ENCODE measurements at regions not wholly inside any gene's neighbourhood (a gene's known extent, or its start where the extent isn't known, plus 50 kb on each side); places are given as distances from the start of the nearest gene placed in this dataset.

GRCh38 chr4:130574215-130574614, 1478.3 kb downstream of the C4orf33 start:
- H3K4me1 ChIP-seq: no peaks in the 10 kb centered on the region

GRCh38 chr4:130576218-130576617, 1480.3 kb downstream of the C4orf33 start:
- TF ChIP-seq POLR2A (IDR thresholded peaks at IDR 0.05) (no peak), CTCF (IDR thresholded peaks at IDR 0.05) (no peak)
- no peak for DNase-seq

More at GRCh38 chr4:130574215-130574614, 1478.3 kb downstream of the C4orf33 start:
- TF ChIP-seq POLR2A (IDR thresholded peaks at IDR 0.05) (no peak), CTCF (IDR thresholded peaks at IDR 0.05) (no peak)
- intact Hi-C loops (cut with DNase I): no loop called here
- no peaks in the 10 kb centered on the region for H3K36me3 ChIP-seq
- no peaks in the 10 kb centered on the region for H3K27me3 ChIP-seq
- H3K9me3 ChIP-seq: no peaks in the 10 kb centered on the region
- no peak for DNase-seq
- H3K27ac ChIP-seq: no peak overlapping the region
- H3K4me3 ChIP-seq: no peak overlapping the region
- 56 to 63% methylated on average over 2 of the region's 2 CpGs for WGBS, 2 donors

GRCh38 chr4:130591091-130591490, 1495.1 kb downstream of the C4orf33 start:
- intact Hi-C loops (cut with DNase I): no loop called here

More at GRCh38 chr4:130576218-130576617, 1480.3 kb downstream of the C4orf33 start:
- no peaks in the 10 kb centered on the region for H3K36me3 ChIP-seq
- WGBS, 2 donors: 68 to 74% methylated on average over 1 of the region's 1 CpG
- H3K4me1 ChIP-seq: no peaks in the 10 kb centered on the region
- H3K27ac ChIP-seq: no peak overlapping the region
- no peaks in the 10 kb centered on the region for H3K27me3 ChIP-seq
- no peaks in the 10 kb centered on the region for H3K9me3 ChIP-seq
- no peak overlapping the region for H3K4me3 ChIP-seq
- intact Hi-C loops (cut with DNase I): no loop called here

GRCh38 chr4:130600706-130601105, 1504.8 kb downstream of the C4orf33 start:
- no peak for DNase-seq
- H3K27ac ChIP-seq: no peak overlapping the region
- H3K4me3 ChIP-seq: no peak overlapping the region
- intact Hi-C loops (cut with DNase I): no loop called here
- no peaks in the 10 kb centered on the region for H3K4me1 ChIP-seq
- TF ChIP-seq CTCF (IDR thresholded peaks at IDR 0.05) (no peak), POLR2A (IDR thresholded peaks at IDR 0.05) (no peak)
- H3K27me3 ChIP-seq: no peaks in the 10 kb centered on the region
- no peaks in the 10 kb centered on the region for H3K9me3 ChIP-seq
- 61 to 63% methylated on average over 4 of the region's 4 CpGs for WGBS, 2 donors
- no peaks in the 10 kb centered on the region for H3K36me3 ChIP-seq

More at GRCh38 chr4:130591091-130591490, 1495.1 kb downstream of the C4orf33 start:
- H3K27me3 ChIP-seq: no peaks in the 10 kb centered on the region
- WGBS, 2 donors: 37 to 56% methylated on average over 2 of the region's 2 CpGs
- no peaks in the 10 kb centered on the region for H3K4me1 ChIP-seq
- no peak overlapping the region for H3K4me3 ChIP-seq
- H3K27ac ChIP-seq: no peak overlapping the region
- TF ChIP-seq CTCF (IDR thresholded peaks at IDR 0.05): no peak
- TF ChIP-seq POLR2A (IDR thresholded peaks at IDR 0.05): no peak
- no peak for DNase-seq
- no peaks in the 10 kb centered on the region for H3K36me3 ChIP-seq
- H3K9me3 ChIP-seq: no peaks in the 10 kb centered on the region

GRCh38 chr4:130603043-130603442, 1507.1 kb downstream of the C4orf33 start:
- Histone ChIP-seq H3K4me1 (no peaks in the 10 kb centered on the region), H3K9me3 (no peaks in the 10 kb centered on the region), H3K27ac (no peak overlapping the region), H3K36me3 (no peaks in the 10 kb centered on the region), H3K4me3 (no peak overlapping the region), H3K27me3 (no peaks in the 10 kb centered on the region)
- DNase-seq: no peak
- intact Hi-C loops (cut with DNase I): no loop called here
- TF ChIP-seq CTCF (IDR thresholded peaks at IDR 0.05): no peak
- no peak for TF ChIP-seq POLR2A (IDR thresholded peaks at IDR 0.05)
- 68 to 88% methylated on average over 3 of the region's 3 CpGs for WGBS, 2 donors
